ENCODE measurements at regions not wholly inside any gene's neighbourhood (a gene's known extent, or its start where the extent isn't known, plus 50 kb on each side); places are given as distances from the start of the nearest gene placed in this dataset.

- no peaks in the 10 kb centered on the region for H3K27me3 Mint-ChIP-seq
- peaks cover 0 to 3% (median 0%) of the 10 kb centered on the region in 3 donors for H3K9me3 ChIP-seq (ENCODE audit: control extremely low read depth in 1 of 3, control insufficient read depth in 2 of 3, insufficient read depth in 1 of 3, low read length in 2 of 3)
- ChIA-PET POLR2A (no interaction called here), CTCF (no interaction called here)
- 100% methylated on average over 1 of the region's 1 CpG for WGBS (ENCODE audit: insufficient coverage)
- no peaks in the 10 kb centered on the region for H4K20me1 ChIP-seq (ENCODE audit: control insufficient read depth, insufficient read depth, low read length, poor library complexity, severe bottlenecking)
- H3K4me1 ChIP-seq (ENCODE audit: control insufficient read depth in 2 of 2, insufficient read depth in 2 of 2, low read length in 2 of 2), result no peaks in the 10 kb centered on the region
- no peaks in the 10 kb centered on the region for H3K36me3 ChIP-seq (replicated peaks in 1 of 2; ENCODE audit: control extremely low read depth in 1 of 2, control insufficient read depth in 1 of 2, extremely low read depth in 1 of 2, insufficient read depth in 2 of 2, low read length in 1 of 2)
- ATAC-seq (ENCODE audit: low read depth) (no peak), DNase-seq (no peak)
- no peak overlapping the region for H3K9ac ChIP-seq (ENCODE audit: low read length)
- H3K27ac Mint-ChIP-seq, result no peak overlapping the region
- H3K4me3 Mint-ChIP-seq, result no peak overlapping the region
- H3K79me2 ChIP-seq (ENCODE audit: control insufficient read depth, insufficient read depth, low read length), result no peaks in the 10 kb centered on the region
- no peak overlapping the region for H3K4me3 ChIP-seq (ENCODE audit: control extremely low read depth in 1 of 5, extremely low read depth in 1 of 5, insufficient read depth in 1 of 5, low read depth in 2 of 5, low read length in 4 of 5)
- TF ChIP-seq EZH2 (IDR thresholded peaks at IDR 0.05; ENCODE audit: borderline replicate concordance, insufficient read depth, low read depth, low read length, poor library complexity, severe bottlenecking) (no peak), CTCF (IDR thresholded peaks at IDR 0.05) (no peak)
- H3K27me3 ChIP-seq (replicated peaks in 1 of 4; ENCODE audit: control extremely low read depth in 1 of 4, control insufficient read depth in 3 of 4, insufficient read depth in 4 of 4, low read length in 3 of 4), result no peaks in the 10 kb centered on the region
- H3K9me3 Mint-ChIP-seq (ENCODE audit: insufficient read depth), result no peaks in the 10 kb centered on the region
- no peak overlapping the region for H3K4me2 ChIP-seq (replicated peaks; ENCODE audit: low read depth, low read length, poor library complexity, severe bottlenecking)
- H2AFZ ChIP-seq (ENCODE audit: insufficient read depth, low read depth, low read length, poor library complexity, severe bottlenecking), result no peak overlapping the region
- H3K4me1 Mint-ChIP-seq, result no peaks in the 10 kb centered on the region
- H3K27ac ChIP-seq (ENCODE audit: low read length in 2 of 2), result no peak overlapping the region
- intact Hi-C loops (cut with micrococcal nuclease), result no loop called here
These were observed 63.9 kb downstream of the ADAMTS1 start for GRCh38 chr21:26781331-26781730.

- no peak overlapping the region for H2AFZ ChIP-seq (ENCODE audit: insufficient read depth, low read depth, low read length, poor library complexity, severe bottlenecking)
- TF ChIP-seq CTCF (IDR thresholded peaks at IDR 0.05) (no peak), EZH2 (IDR thresholded peaks at IDR 0.05; ENCODE audit: borderline replicate concordance, insufficient read depth, low read depth, low read length, poor library complexity, severe bottlenecking) (no peak)
- H3K27me3 ChIP-seq (replicated peaks in 1 of 4; ENCODE audit: control extremely low read depth in 1 of 4, control insufficient read depth in 3 of 4, insufficient read depth in 4 of 4, low read length in 3 of 4), result no peaks in the 10 kb centered on the region
- no peaks in the 10 kb centered on the region for H3K79me2 ChIP-seq (ENCODE audit: control insufficient read depth, insufficient read depth, low read length)
- H3K27ac Mint-ChIP-seq, result no peak overlapping the region
- H4K20me1 ChIP-seq (ENCODE audit: control insufficient read depth, insufficient read depth, low read length, poor library complexity, severe bottlenecking), result no peaks in the 10 kb centered on the region
- peaks cover 0 to 3% (median 1%) of the 10 kb centered on the region in 3 donors for H3K9me3 ChIP-seq (ENCODE audit: control extremely low read depth in 1 of 3, control insufficient read depth in 2 of 3, insufficient read depth in 1 of 3, low read length in 2 of 3)
- DNase-seq (no peak), ATAC-seq (ENCODE audit: low read depth) (no peak)
- H3K4me3 Mint-ChIP-seq, result no peak overlapping the region
- ChIA-PET CTCF (no interaction called here), POLR2A (no interaction called here)
- no peak overlapping the region for H3K9ac ChIP-seq (ENCODE audit: low read length)
- no peak overlapping the region for H3K4me3 ChIP-seq (ENCODE audit: control extremely low read depth in 1 of 5, extremely low read depth in 1 of 5, insufficient read depth in 1 of 5, low read depth in 2 of 5, low read length in 4 of 5)
- intact Hi-C loops (cut with micrococcal nuclease), result no loop called here
- no peaks in the 10 kb centered on the region for H3K27me3 Mint-ChIP-seq
- H3K4me1 Mint-ChIP-seq, result no peaks in the 10 kb centered on the region
- H3K36me3 ChIP-seq (replicated peaks in 1 of 2; ENCODE audit: control extremely low read depth in 1 of 2, control insufficient read depth in 1 of 2, extremely low read depth in 1 of 2, insufficient read depth in 2 of 2, low read length in 1 of 2), result no peaks in the 10 kb centered on the region
- H3K4me1 ChIP-seq (ENCODE audit: control insufficient read depth in 2 of 2, insufficient read depth in 2 of 2, low read length in 2 of 2), result no peaks in the 10 kb centered on the region
- no peak overlapping the region for H3K27ac ChIP-seq (ENCODE audit: low read length in 2 of 2)
- 100% methylated on average over 1 of the region's 5 CpGs for WGBS (ENCODE audit: insufficient coverage)
- H3K9me3 Mint-ChIP-seq (ENCODE audit: insufficient read depth), result no peaks in the 10 kb centered on the region
- H3K4me2 ChIP-seq (replicated peaks; ENCODE audit: low read depth, low read length, poor library complexity, severe bottlenecking), result no peak overlapping the region
These were observed 68.0 kb downstream of the ADAMTS1 start for GRCh38 chr21:26777166-26777565.

Data from B cell (primary cell).